Renal cortical epithelial cell (primary cell): ENCODE measurements at regions not wholly inside any gene's neighbourhood (a gene's known extent, or its start where the extent isn't known, plus 50 kb on each side); places are given as distances from the start of the nearest gene placed in this dataset.

Source experiments
- DNase-seq: peaks from one replicate; pipeline ENCODE4 v3.0.0-alpha.2; 2011; ENCODE audit warnings: low read depth

DNA sequence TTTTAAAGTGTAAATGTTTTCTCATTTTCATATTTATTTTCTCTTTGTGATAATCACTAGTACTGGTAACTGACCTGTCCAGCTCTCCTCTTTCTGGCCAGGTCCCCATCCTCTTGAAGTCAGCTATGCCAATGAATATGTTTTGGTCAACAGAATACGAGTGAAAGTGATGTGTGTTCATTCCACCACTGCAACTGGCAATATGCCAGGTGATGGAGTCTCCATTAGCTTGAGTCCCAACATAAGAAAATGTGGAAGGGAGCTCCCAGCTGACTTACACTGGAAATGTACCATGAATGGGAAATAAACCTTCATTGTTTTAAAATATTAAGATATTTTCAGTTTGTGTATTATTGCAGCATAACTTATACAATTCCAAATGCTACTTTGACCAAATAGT is 75.8 kb downstream of the CCDC34 start:
- no peak for DNase-seq

DNA sequence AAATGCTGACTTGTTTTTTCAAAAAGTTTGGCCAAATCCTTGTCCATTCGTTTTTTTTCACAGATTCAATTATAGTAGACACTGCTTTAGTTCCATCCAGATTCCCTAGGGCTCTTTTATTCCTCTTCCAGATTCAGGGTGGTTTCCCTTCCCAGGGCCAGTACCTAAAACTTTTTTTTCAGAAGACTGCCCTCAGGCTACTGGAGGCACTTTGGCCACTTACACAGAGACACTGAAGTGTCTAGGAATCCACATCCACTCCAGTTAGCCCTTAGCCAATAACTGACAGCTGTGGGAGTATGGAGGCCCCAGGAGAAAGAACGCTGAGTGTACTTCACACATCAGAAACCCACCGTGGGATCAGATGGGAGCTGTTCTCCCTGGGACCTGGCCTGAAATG is 77.3 kb downstream of the CCDC34 start:
- no peak for DNase-seq

DNA sequence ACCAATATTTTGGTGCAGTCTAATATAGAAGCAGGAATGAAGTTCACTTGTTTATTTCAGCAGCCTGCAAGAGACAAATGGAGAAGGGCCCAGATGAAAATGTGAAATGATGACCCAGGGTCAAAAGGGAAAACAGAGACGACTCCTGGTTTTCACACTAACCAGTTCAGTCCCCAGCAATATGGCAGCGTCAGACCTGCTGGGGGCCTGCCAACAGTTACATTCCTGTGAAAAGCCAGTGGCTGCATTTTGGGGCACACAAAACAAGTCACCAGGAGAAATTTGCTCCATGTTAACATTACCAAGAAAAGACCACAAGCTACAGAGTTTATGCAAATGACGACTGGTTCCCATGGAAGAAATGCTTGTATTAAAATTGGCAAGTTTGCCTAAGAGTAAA is 80.2 kb downstream of the CCDC34 start:
- no peak for DNase-seq

DNA sequence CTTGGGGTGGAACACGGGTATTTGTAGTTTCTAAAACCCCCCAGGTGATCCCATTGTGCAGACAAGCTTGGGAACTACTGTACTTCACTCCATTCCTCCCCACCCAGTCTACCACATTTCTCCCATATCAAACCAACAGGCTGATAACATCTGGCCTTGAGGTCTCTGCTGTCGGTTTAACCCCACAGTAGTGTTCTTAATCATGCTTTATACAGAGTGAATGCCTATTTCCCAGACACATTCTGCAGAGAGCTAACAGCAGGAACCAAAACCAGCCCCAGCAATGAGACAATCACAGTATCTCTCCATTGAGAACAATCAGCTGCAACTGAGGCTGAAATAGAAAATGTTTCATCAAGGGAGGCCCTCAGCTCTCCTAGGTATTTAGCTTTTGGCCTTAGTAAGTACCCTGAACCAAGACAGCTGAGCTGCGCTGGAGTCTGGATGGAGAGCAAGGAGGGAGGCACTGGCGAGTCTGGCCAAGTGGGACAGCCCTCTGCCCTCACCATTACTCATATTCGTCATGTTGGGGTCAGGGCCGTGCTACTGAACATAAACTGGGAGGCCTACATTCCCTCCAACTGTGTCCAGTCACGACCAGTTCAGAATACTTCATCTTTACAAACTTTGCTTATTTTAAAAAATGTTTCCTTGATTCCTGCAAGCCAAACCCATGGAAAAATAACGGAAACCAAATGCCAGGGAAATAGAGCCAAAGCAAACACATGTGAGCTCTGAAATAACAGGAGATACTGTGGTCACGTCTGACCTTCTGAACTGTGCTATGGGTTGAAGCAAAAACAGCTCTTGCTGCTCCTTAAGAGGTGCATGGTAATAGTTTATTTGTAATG is 81.0 kb downstream of the CCDC34 start:
- peak; percentile 13 for DNase-seq

DNA sequence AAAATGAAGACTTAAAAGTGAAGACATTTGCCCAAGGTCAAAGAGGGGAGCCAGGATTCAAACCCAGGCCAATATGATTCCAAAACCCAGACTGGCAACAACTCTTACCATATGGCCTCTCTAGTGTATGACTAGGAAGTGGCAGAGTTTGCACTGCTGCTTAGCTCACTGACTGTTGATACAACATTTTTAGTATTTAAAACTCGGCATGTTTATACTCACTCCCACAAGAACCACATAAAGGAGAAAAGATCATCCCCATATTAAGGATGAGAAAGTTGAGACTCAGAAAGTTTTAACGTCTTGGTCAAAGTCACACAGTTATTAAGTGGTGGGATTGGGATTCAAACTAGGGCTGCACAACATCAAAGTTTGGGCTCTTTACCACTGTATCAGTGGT is 81.7 kb downstream of the CCDC34 start:
- DNase-seq: no peak

DNA sequence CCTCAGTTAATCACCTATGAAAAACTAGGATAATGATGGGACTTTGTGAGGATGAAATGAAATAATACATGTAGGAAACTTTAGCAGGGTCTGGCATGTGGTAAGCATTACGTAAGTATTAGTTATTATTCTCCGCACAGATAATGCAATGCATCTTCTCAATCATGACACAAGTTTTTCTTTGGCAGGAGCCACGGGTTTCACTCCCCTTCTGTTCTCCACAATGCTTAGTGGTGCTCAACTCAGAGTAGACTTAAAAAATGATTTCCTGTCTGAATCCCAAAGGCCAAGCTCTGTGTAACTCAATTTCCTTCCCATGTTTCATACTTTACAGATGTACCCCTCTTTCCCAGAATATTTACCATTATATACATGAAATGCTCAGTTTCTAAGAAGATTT is 82.9 kb downstream of the CCDC34 start:
- no peak for DNase-seq

DNA sequence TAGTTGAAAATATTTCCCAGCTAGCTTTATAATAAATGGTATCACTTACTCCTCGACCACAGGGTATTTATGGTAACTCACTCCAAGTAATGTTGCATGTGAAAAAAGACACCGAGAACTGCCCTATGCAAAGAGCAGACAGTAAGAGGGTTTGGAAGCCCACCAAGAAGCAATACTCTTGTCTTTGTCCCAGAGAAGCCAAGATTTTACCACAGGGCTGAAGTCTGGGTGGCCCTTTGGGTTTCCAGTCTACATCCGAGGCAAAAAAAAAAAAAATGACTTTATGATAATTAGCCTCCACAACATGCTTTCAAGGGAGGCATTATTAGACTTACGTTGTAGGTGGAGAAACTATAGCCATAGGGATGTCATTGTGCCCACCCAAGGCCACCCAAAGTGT is 83.6 kb downstream of the CCDC34 start:
- DNase-seq: no peak

DNA sequence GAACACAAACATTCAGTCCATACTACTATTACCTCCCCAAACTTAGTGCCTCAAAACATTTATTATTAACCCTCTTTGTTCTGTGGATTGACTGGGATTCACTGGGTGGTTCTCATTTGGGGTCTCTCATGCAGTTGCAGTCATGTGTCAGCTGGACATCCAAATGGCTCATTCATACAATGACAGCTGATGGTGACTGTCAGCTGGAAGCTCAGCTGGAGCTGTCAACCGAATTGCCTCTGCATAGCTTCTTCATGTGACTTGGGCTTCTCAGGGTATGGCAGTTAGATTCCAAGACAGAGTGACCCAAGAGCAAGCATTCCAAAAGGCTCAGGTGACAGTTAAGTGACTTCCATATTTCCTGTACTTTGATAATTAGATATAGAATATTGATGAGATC is 85.2 kb downstream of the CCDC34 start:
- no peak for DNase-seq

DNA sequence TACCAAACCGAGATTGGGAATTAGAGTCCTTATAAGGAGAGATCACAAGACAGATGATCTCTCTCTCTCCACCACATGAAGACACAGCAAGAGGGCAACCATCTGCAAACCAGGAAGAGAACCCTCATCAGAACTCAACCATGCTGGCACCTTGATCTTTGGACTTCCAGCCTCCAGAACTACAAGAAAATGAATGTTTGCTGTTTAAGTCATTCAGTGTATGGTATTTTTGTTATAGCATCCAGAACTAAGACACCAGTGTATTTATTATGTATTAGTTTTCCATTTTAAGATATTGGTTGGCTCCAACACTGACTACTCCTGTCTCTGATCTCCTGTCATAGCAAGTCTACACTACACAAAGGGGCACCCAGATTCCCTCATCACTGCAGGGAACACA is 86.9 kb downstream of the CCDC34 start:
- DNase-seq: no peak

DNA sequence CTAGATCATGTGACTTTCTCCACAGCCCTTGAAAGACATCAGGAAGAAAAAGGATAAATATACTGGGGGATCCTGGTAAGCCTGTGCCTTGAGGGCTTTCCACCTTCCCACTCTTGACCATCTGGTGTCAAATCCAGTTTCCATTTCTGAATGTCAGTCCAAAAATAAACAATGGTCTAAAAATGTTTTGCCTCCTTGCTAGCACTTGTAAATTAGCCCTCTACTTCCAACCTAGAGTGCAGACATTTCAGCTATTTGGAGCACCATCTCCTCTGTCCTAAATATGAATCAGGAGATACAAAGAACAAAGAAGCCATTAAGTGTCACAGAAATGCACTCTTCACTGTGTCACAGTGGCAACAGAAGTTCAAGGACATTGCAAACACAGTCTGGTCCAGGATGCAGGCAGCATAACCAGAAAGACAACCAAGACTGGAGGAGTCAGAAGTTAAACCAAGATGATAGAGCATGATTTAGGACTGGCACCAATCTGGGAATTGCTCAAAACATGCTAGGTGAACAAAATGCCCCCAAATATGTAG is 88.1 kb downstream of the CCDC34 start:
- no peak for DNase-seq

DNA sequence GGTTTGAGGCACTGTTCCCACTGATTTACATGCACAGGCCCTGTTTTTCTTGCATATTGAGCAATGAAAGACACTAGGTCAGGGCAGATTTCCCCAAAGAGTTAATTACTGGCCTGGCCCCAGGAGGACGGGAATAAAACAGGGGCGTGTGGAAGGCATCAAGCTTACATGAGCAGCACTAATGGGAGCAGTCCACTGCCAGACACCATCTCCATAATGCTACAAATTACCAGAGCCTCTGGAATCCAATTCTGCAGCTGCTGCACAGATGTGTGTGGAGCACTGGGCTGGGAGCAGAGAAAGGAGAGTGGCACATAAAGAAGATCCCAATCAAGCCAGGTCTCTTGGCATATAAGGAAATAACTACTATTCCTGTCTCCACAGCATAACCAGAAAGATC is 96.9 kb downstream of the CCDC34 start:
- no peak for DNase-seq

DNA sequence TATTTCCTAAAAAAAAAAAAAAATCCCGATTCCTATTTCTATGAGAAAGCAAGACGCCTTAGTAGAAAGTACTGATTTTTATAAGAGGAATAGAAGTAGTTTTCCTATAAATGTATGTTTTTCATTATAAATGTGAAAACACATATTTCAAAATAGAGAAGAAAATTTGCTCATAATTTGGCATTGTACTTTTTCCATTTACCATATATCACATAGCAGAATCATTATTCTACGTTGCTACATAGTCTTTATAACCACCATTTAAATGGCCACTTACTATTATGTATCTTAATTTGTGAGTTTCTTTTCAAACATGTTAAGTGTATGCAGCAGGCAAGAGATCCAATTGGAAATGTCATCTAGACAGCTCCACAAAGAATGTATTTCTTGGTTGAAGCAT is 99.0 kb downstream of the CCDC34 start:
- no peak for DNase-seq

DNA sequence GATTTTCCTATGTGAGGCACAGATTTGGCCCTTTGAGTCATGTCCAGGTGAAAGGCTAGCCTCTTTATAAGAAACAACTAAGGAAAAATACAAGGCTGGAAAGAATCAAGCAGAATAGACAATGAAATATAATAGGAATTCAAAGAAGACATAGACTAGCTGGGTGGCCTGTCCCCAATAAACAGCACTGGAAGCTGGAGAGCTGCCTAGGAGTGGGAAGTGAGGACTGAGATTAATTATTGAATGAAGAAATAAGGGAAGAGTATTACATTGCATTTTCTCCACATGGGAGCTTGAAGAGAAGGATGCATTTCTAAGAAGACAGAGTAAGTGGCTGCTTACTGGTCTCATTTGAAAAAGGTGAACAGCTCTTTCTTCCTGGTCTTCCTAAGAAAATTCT is 100.0 kb downstream of the CCDC34 start:
- no peak for DNase-seq

DNA sequence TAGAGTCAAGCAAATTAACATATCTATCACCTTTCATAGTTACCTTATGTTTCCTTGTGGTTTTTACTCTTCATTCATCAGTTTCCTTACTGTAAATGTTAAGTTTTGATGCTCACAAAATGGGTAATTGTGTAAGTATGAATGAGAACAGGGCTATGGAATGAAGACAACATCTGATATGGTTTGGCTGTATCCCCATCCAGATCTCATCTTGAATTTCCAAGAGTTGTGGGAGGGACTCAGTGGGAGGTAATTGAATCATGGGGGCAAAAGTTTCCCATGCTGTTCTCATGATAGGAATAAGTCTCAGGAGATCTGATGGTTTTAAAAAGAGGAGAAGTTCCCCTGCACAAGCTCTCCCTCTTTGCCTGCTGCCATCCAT is 107.6 kb downstream of the CCDC34 start:
- no peak for DNase-seq

DNA sequence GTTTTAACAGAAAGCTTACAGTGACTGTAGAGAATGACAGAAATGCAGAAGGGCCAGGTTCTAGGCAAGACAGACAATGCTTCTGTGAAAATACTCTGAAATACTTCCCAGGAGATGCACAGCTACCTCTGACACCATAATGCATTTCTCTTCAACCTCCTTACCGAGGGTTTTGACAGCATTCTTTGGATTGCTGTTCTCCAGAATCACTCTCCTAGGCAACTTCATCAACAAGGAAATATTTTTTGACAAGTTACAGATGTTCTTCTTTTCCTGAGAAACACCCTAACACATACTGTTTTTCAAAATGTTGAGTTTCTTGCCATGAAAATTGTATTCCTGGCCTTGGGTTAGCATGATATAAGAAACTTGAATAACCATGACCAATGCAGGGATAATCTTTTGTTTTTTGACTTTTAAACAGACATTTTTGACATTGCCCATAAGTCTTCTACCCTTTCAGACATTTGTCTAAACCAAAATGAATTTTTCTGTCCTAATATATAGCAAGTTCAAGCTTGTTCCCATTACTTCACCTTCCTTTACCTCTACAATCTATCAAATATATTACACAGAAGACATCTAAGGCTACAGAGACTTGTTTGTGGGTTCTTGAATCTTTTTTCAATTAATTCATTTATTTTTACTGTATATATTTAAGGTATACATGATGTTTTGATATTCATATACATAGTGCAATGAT is 108.1 kb downstream of the CCDC34 start:
- DNase-seq: no peak

DNA sequence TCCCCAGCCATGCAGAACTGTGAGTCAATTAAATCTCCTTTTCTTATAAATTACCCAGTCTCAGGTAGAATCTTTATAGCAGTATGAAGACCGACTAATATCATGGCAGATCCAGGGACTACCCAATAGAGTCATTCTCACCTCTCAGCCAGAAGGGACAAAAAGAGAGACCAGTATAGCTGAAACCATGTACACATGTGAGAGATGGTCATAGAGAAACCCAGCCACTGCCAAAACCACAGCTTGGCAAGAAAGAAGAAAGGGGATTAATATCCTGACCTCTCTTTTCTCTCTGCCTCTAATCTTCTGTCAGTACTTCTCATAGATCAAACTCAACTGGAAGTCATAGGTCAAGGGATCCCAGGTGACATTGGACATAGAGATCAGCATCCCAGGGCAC is 109.8 kb downstream of the CCDC34 start:
- DNase-seq: no peak

DNA sequence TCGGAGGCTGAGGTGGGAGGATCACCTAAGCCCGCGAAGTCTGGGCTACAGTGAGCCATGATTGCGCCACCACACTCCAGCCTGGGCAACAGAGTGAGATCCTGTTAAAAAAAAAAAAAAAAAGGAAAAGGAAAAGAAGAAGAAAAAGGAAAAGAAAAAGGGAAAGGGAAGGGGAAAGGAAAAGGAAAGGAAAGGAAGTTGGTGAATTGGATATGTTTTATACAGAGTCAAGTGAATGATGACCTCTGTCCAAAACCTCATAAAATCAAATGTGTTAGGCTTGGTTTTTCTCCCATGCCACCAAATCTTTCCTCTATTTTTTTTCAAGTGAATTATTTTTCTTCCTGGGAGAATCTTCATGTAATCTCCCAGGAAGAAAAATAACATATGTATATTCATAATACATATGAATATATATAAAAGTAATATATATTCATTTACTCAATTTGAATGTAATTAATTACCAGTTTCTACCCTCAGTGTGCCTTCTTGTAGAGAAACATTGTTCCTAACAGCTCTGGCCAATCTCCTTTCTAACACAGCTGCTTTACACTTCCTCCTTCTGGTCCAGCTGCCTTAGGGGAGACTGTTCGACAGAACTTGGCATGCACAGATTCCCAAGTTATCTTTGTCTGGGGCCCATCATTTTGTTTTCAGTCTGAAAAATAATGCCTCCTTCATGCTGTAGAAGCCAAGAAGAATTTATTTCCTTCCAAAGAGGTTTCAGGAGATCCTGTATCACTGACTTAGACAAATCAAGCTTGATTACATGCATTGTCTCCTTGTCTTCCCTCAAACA is 111.9 kb downstream of the CCDC34 start:
- DNase-seq: no peak

DNA sequence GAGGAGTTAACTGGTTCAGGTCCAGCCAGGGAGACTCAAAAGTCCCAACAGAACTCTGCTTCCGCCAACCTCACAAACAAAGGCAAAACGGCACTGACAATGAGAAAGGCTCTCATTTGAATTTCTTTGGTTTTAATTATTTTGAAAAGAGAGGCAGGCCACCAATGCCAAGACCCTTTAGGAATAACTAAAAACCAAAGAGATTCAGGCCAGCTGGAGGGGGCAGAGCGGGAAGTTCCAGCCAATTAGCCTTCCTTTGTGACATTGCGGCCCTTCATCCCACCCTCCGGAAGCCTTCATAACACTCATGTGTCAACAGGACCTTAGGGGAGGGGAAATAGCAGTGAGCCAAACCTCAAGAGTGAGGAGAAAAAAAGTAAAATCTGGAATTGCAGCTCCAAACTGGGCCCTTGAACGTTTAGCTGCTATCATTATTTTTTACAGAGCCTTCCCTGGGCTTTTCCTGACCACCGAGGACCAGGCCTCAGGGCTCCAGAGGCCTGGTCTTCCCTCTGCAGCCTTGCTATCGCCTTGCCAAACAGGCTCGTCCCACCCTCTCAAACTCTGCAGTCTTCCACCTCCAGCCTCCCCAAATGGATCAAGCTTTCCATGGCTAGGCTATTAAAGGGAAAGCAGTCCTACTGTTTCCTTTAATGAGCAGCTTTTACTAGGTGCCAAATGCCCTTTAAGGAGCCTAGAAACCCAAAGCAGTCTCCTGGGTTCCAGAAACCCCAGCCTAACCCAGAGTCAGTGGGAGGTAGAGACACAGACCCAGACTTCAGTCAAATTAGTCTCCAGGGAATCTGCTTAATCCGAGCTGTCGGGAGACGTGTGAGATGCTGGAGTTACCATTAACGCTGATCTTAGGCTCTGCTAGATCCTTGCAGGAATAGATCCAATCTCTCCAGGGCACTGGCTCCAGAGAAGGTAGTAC is 114.2 kb downstream of the CCDC34 start:
- DNase-seq: no peak

DNA sequence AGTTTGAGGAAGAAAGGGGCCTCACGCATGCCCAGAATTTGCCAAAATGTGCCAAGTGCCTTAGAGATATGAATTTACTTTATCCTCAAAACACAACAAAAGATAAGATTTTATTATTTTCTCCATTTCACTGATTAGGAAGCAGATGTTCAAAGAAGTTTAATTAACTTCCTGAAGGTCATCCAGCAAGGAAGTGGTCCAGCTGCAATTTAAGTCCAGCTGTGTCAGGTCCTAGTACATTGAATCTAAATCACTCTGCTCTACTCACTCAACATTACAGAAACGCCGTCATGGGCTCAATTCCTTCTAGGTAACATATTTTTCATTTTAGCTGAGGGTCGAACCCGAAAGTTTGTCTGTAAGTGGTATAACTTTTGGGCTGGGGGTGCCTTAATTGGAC is 115.4 kb downstream of the CCDC34 start:
- DNase-seq: no peak

DNA sequence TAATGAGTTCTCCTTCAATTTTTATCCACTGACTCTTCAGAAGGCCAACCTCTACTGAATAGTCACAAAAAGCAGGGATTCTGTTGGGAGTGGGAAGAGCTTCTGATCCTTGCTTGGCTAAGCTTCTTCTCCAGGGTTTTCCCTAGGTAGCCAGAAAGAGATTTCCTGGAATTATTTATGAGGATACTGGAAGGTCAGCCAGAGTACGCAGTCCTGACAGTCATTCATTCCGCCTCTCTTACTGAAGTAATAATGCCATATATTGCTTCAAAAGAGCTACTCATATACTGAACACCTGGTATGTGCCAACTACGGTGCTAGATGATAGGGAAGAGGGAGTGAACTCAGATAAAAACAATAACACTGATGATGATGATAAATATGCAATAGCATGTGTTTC is 116.1 kb downstream of the CCDC34 start:
- no peak for DNase-seq

DNA sequence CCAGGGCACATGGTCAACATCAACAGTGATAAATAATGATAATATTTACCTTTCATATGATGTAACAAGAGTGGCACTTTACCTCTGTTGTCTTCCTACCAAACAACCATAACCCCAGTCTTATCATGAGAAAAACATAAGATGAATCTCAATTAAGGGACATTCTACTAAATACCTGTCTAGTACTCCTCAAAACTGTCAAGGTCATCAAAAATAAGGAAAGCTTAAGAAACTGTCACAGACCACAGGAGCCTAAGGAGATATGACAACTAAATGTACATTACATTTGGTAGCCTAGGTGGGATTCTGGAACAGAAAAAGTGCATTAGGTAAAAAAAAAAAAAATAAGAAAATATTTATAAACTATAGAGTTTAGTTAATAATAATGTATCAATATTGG is 118.1 kb downstream of the CCDC34 start:
- no peak for DNase-seq
